Adrenal gland (tissue), 5 donors: ENCODE measurements at regions not wholly inside any gene's neighbourhood (a gene's known extent, or its start where the extent isn't known, plus 50 kb on each side); places are given as distances from the start of the nearest gene placed in this dataset.

Experiments
- CTCF ChIP-seq, 6 experiments: fragments of 450-650 bp in 4 of 6; fragments of 200-600 bp in 2 of 6; sonication (generic) in 1 of 6; IDR thresholded peaks; 1 replicate in 5 of 6; 2 replicates in 1 of 6; pipeline versions ENCODE4 v1.5.1 to v1.8.0; 2016 to 2021; ENCODE audit warnings: antibody characterized with exemption in 6 of 6, mild to moderate bottlenecking in 2 of 6, moderate library complexity in 1 of 6
- POLR2A ChIP-seq, 2 donors: fragments of 450-650 bp; IDR thresholded peaks; one replicate each; pipeline ENCODE4 v1.6.1; 2017; ENCODE audit warnings: antibody characterized with exemption in 2 of 2, mild to moderate bottlenecking in 2 of 2, moderate library complexity in 1 of 2
- donor health status: DM: no; HTN: no; CAD: no.

DNA sequence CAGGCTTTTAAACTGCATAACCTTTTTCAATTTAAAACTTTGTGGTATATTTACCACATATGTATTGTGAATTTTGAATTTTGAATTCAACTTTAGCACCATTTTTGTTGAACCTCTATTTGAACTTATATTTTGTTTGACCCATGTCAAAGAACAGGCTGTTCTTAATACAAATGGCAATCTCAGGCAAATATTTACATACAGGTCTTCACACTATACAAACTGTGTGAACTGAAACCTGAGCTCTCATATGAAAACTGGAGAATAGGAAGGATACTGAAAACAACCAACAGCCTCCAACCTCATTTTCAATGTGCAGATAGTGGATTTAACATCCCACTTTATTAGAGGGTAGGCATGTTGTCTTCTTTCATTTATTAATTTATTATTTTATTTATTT lies 491.8 kb downstream of the KCNJ3 start:
- TF ChIP-seq CTCF (IDR thresholded peaks at IDR 0.05) (no peak), POLR2A (IDR thresholded peaks at IDR 0.05) (no peak)
